Hepatocyte (in vitro differentiated cells): ENCODE measurements at regions not wholly inside any gene's neighbourhood (a gene's known extent, or its start where the extent isn't known, plus 50 kb on each side); places are given as distances from the start of the nearest gene placed in this dataset.

Experiments used
- DNase-seq: peaks from one replicate; pipeline ENCODE4 v3.0.0-alpha.2; 2016; ENCODE audit warnings: low spot score
- H2AFZ ChIP-seq: fragments of 200-600 bp; sonication (generic); 2 replicates; pipeline ENCODE4 v1.6.0; 2016; ENCODE audit warnings: antibody characterized with exemption, mild to moderate bottlenecking
- H3K27ac ChIP-seq: fragments of 200-600 bp; sonication (generic); 2 replicates; pipeline ENCODE4 v1.5.1; 2016; ENCODE audit warnings: mild to moderate bottlenecking
- H3K27me3 ChIP-seq: fragments of 200-600 bp; sonication (generic); 2 replicates; pipeline ENCODE4 v1.6.1; 2016
- H3K36me3 ChIP-seq: fragments of 200-600 bp; sonication (generic); replicated peaks from 2 replicates; pipeline ENCODE4 v1.5.1; 2016; ENCODE audit warnings: low read depth; ENCODE audit not compliant: insufficient read depth
- H3K4me1 ChIP-seq: fragments of 200-600 bp; sonication (generic); 2 replicates; pipeline ENCODE4 v1.5.1; 2016; ENCODE audit warnings: mild to moderate bottlenecking, moderate library complexity; ENCODE audit not compliant: insufficient read depth
- H3K4me2 ChIP-seq: fragments of 200-600 bp; sonication (generic); 2 replicates; pipeline ENCODE4 v1.6.0; 2016
- H3K4me3 ChIP-seq: fragments of 200-600 bp; sonication (generic); 2 replicates; pipeline ENCODE4 v1.5.1; 2016; ENCODE audit warnings: mild to moderate bottlenecking
- H3K79me2 ChIP-seq: fragments of 200-600 bp; sonication (generic); 2 replicates; pipeline ENCODE4 v1.6.0; 2017; ENCODE audit warnings: mild to moderate bottlenecking
- H3K9me2 ChIP-seq: fragments of 200-600 bp; sonication (generic); replicated peaks from 2 replicates; pipeline ENCODE4 v1.6.0; 2017; ENCODE audit warnings: mild to moderate bottlenecking; ENCODE audit not compliant: insufficient read depth
- H3K9me3 ChIP-seq: fragments of 200-600 bp; sonication (generic); 2 replicates; pipeline ENCODE4 v1.5.1; 2016; ENCODE audit warnings: low read depth, mild to moderate bottlenecking
- H4K20me1 ChIP-seq: fragments of 200-600 bp; sonication (generic); 2 replicates; pipeline ENCODE4 v1.6.0; 2016; ENCODE audit warnings: mild to moderate bottlenecking; ENCODE audit not compliant: insufficient read depth, poor library complexity, severe bottlenecking
- EZH2 ChIP-seq: fragments of 200-600 bp; sonication (generic); IDR thresholded peaks from 2 replicates; pipeline ENCODE4 v1.6.1; 2016; ENCODE audit warnings: antibody characterized with exemption, mild to moderate bottlenecking, borderline replicate concordance
- EZH2phosphoT487 ChIP-seq: fragments of 200-600 bp; sonication (generic); IDR thresholded peaks from one replicate; pipeline ENCODE4 v1.6.1; 2018; ENCODE audit warnings: antibody characterized with exemption, mild to moderate bottlenecking, low read depth, moderate library complexity; ENCODE audit not compliant: unreplicated experiment, severe bottlenecking
- WGBS: methylation state at CpG from one replicate; pipeline ENCODE4 v1.1.6; 2016; ENCODE audit warnings: low lambda C conversion rate; ENCODE audit errors: missing lambda C conversion rate; 5-methylcytosine and 5-hydroxymethylcytosine counted together
- TF ChIP-seq, protein P1 (sequence below): fragments of 200-600 bp; sonication (generic); IDR thresholded peaks from 2 replicates; pipeline ENCODE4 v1.5.1; 2016; ENCODE audit warnings: antibody characterized with exemption, mild to moderate bottlenecking; ENCODE audit not compliant: poor library complexity

DNA sequence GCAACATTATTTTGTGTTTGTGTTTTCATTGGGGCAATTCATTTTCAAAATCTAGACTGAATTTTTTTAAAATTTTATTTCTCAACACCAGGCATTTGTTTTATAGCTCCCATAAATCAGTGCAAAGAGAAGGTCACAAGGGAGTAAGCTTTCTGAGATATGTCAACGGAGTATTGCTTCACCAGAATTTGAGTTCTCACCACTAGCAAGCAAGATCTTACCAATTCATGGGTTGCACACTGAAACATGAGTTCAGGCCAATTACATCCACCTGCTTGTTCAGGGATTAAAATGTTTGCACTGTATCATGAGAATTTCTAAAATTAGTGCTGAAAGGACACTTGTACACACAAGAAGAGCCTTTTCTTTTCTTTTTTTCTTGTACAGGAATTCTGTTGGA lies 121.9 kb downstream of the CAND1 start:
- H3K4me3 ChIP-seq = no peak overlapping the region
- peak; percentile 30 for DNase-seq
- peak overlapping the region; percentile 52 for H3K27ac ChIP-seq
- no peaks in the 10 kb centered on the region for H3K27me3 ChIP-seq
- no peaks in the 10 kb centered on the region for H3K36me3 ChIP-seq
- TF ChIP-seq EZH2phosphoT487 (no peak), EZH2 (no peak)
- TF ChIP-seq, protein P1, sequence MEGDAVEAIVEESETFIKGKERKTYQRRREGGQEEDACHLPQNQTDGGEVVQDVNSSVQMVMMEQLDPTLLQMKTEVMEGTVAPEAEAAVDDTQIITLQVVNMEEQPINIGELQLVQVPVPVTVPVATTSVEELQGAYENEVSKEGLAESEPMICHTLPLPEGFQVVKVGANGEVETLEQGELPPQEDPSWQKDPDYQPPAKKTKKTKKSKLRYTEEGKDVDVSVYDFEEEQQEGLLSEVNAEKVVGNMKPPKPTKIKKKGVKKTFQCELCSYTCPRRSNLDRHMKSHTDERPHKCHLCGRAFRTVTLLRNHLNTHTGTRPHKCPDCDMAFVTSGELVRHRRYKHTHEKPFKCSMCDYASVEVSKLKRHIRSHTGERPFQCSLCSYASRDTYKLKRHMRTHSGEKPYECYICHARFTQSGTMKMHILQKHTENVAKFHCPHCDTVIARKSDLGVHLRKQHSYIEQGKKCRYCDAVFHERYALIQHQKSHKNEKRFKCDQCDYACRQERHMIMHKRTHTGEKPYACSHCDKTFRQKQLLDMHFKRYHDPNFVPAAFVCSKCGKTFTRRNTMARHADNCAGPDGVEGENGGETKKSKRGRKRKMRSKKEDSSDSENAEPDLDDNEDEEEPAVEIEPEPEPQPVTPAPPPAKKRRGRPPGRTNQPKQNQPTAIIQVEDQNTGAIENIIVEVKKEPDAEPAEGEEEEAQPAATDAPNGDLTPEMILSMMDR = no peak
- H3K4me2 ChIP-seq = no peak overlapping the region
- no peaks in the 10 kb centered on the region for H3K9me3 ChIP-seq
- no peaks in the 10 kb centered on the region for H3K9me2 ChIP-seq
- peaks cover 11% of the 10 kb centered on the region for H3K4me1 ChIP-seq
- H2AFZ ChIP-seq = no peak overlapping the region
- 42% methylated on average over 1 of the region's 1 CpG for WGBS
- H4K20me1 ChIP-seq = no peaks in the 10 kb centered on the region
- H3K79me2 ChIP-seq = no peaks in the 10 kb centered on the region

DNA sequence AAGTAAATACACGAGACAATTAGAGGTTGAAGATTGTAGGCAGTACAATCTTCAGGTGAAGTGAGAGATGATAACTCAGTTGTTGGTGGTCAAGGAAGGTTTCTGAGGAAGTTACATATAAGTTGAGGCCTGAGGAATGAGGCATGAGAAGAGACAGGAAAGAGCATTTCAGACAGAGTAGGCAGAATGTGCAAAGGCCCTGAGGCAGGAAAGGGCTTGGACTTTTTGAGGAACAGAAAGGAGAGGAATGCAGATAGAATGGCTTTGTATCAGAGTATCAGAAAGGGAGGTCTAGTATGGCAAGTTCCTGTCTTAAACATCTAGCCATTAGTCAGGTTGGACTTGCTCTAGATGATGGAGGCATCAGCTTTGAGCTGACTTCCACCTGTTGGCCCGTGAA lies 122.5 kb downstream of the CAND1 start:
- no peak for DNase-seq
- Histone ChIP-seq H4K20me1 (no peaks in the 10 kb centered on the region), H3K9me2 (no peaks in the 10 kb centered on the region), H3K4me2 (no peak overlapping the region), H2AFZ (no peak overlapping the region), H3K9me3 (no peaks in the 10 kb centered on the region), H3K4me3 (no peak overlapping the region), H3K4me1 (peaks cover 11% of the 10 kb centered on the region), H3K36me3 (no peaks in the 10 kb centered on the region), H3K27ac (peak overlapping the region; percentile 49), H3K79me2 (no peaks in the 10 kb centered on the region), H3K27me3 (no peaks in the 10 kb centered on the region)
- TF ChIP-seq, protein P1 = no peak
- TF ChIP-seq EZH2 (no peak), EZH2phosphoT487 (no peak)
- 85% methylated on average over 2 of the region's 2 CpGs for WGBS

GRCh38 chr12:67394550-67394949 lies 125.4 kb downstream of the CAND1 start:
- no peak overlapping the region for H3K4me2 ChIP-seq
- H3K4me3 ChIP-seq = no peak overlapping the region
- H3K9me2 ChIP-seq = no peaks in the 10 kb centered on the region
- H4K20me1 ChIP-seq = no peaks in the 10 kb centered on the region
- H2AFZ ChIP-seq = no peak overlapping the region
- no peak for TF ChIP-seq EZH2phosphoT487
- TF ChIP-seq, protein P1 = no peak
- TF ChIP-seq EZH2 = no peak
- H3K79me2 ChIP-seq = no peaks in the 10 kb centered on the region
- no peaks in the 10 kb centered on the region for H3K27me3 ChIP-seq
- no peak overlapping the region for H3K27ac ChIP-seq
- H3K9me3 ChIP-seq = no peaks in the 10 kb centered on the region
- DNase-seq = no peak
- no peaks in the 10 kb centered on the region for H3K36me3 ChIP-seq
- H3K4me1 ChIP-seq = no peaks in the 10 kb centered on the region
- WGBS = 72% methylated on average over 6 of the region's 6 CpGs

GRCh38 chr12:67400742-67401141 lies 131.6 kb downstream of the CAND1 start:
- Histone ChIP-seq H3K79me2 (no peaks in the 10 kb centered on the region), H3K4me3 (no peak overlapping the region), H3K4me1 (no peaks in the 10 kb centered on the region), H3K27me3 (no peaks in the 10 kb centered on the region), H3K9me2 (no peaks in the 10 kb centered on the region), H2AFZ (no peak overlapping the region), H4K20me1 (no peaks in the 10 kb centered on the region), H3K27ac (no peak overlapping the region), H3K36me3 (no peaks in the 10 kb centered on the region), H3K9me3 (no peaks in the 10 kb centered on the region), H3K4me2 (no peak overlapping the region)
- WGBS = 94% methylated on average over 4 of the region's 4 CpGs
- TF ChIP-seq EZH2phosphoT487 = no peak
- TF ChIP-seq EZH2 = no peak
- TF ChIP-seq, protein P1 = no peak
- DNase-seq = no peak
